ENCODE measurements at regions not wholly inside any gene's neighbourhood (a gene's known extent, or its start where the extent isn't known, plus 50 kb on each side); places are given as distances from the start of the nearest gene placed in this dataset.

GRCh38 chr22:47784991-47785390 lies 1022.5 kb downstream of the TBC1D22A start:
- no peak for DNase-seq

- DNase-seq, result no peak
These were observed 1022.0 kb downstream of the TBC1D22A start for GRCh38 chr22:47784367-47784983.

- DNase-seq, result no peak
These were observed 1021.2 kb downstream of the TBC1D22A start for GRCh38 chr22:47783433-47784366.

GRCh38 chr22:47782328-47783075 lies 1020.1 kb downstream of the TBC1D22A start:
- DNase-seq, result no peak

GRCh38 chr22:47781427-47782111 lies 1019.1 kb downstream of the TBC1D22A start:
- no peak for DNase-seq

GRCh38 chr22:47781024-47781423 lies 1018.6 kb downstream of the TBC1D22A start:
- DNase-seq, result no peak

- no peak for DNase-seq
These were observed 1017.9 kb downstream of the TBC1D22A start for GRCh38 chr22:47780281-47780875.

GRCh38 chr22:47779474-47779873 lies 1017.0 kb downstream of the TBC1D22A start:
- no peak for DNase-seq

GRCh38 chr22:47778160-47778658 lies 1015.8 kb downstream of the TBC1D22A start:
- no peak for DNase-seq

GRCh38 chr22:47777426-47777825 lies 1015.0 kb downstream of the TBC1D22A start:
- no peak for DNase-seq

- no peak for DNase-seq
These were observed 1013.9 kb downstream of the TBC1D22A start for GRCh38 chr22:47776329-47776728.

GRCh38 chr22:47775686-47776085 lies 1013.2 kb downstream of the TBC1D22A start:
- no peak for DNase-seq

- no peak for DNase-seq
These were observed 1012.7 kb downstream of the TBC1D22A start for GRCh38 chr22:47775191-47775590.

- DNase-seq, result no peak
These were observed 1011.2 kb downstream of the TBC1D22A start for GRCh38 chr22:47773635-47774034.

GRCh38 chr22:47772864-47773263 lies 1010.4 kb downstream of the TBC1D22A start:
- DNase-seq, result no peak

- no peak for DNase-seq
These were observed 1007.2 kb downstream of the TBC1D22A start for GRCh38 chr22:47769652-47770051.

- no peak for DNase-seq
These were observed 1005.6 kb downstream of the TBC1D22A start for GRCh38 chr22:47768027-47768426.

- DNase-seq, result no peak
These were observed 1005.0 kb downstream of the TBC1D22A start for GRCh38 chr22:47767403-47767802.

- no peak for DNase-seq
These were observed 1003.3 kb downstream of the TBC1D22A start for GRCh38 chr22:47765757-47766156.

GRCh38 chr22:47762141-47762540 lies 999.7 kb downstream of the TBC1D22A start:
- DNase-seq, result no peak

- DNase-seq, result no peak
These were observed 997.5 kb downstream of the TBC1D22A start for GRCh38 chr22:47759909-47760308.

- DNase-seq, result no peak
These were observed 995.3 kb downstream of the TBC1D22A start for GRCh38 chr22:47757741-47758140.

Data from bone marrow (tissue), 2 donors.